HCT116 (cell line): ENCODE measurements at regions not wholly inside any gene's neighbourhood (a gene's known extent, or its start where the extent isn't known, plus 50 kb on each side); places are given as distances from the start of the nearest gene placed in this dataset.

ENCODE experiments used
- ATAC-seq: fragments of 200-7000 bp; cut with Tn5 transposase; 2 replicates; pipeline ENCODE4 v1.9.1; 2020; ENCODE audit warnings: mild to moderate bottlenecking, moderate library complexity
- BruUV-seq: library from RNA; stranded (reverse); fragments of 400-500 nt; replicated peaks from 2 replicates; lab custom pipeline; 2021; lab: Mats Ljungman, UMichigan
- CTCF ChIA-PET: fragments of 300-600 bp; sonication (Branson Sonifier 250); formaldehyde crosslinking; loops from one replicate; lab custom pipeline; 2021; ENCODE audit warnings: antibody characterized with exemption; lab: Charles Lee
- POLR2A ChIA-PET: fragments of 300-600, 350-600 bp; sonication (Branson Sonifier 250); formaldehyde crosslinking; loops from one replicate; lab custom pipeline; 2021; ENCODE audit warnings: antibody characterized with exemption; lab: Charles Lee
- RAD21 ChIA-PET, 2 experiments: fragments of 300-600 bp; sonication (Branson Sonifier 250); formaldehyde crosslinking; loops; one replicate each; lab custom pipeline; 2023; ENCODE audit warnings: low total read pairs in 2 of 2; ENCODE audit not compliant: uncharacterized antibody in 2 of 2, unreplicated experiment in 2 of 2, low non-redundant PET in 1 of 2; lab: Charles Lee
- DNase-seq: peaks from one replicate; pipeline ENCODE4 v3.0.0-alpha.2; 2010; ENCODE audit warnings: low read depth, low spot score
- H2AFZ ChIP-seq: fragments of 200-600 bp; shearing (Covaris generic), sonication (generic); 2 replicates; pipeline ENCODE4 v1.6.1; 2017; ENCODE audit warnings: low read depth, mixed run types, mixed read lengths, antibody characterized with exemption, low read length; ENCODE audit not compliant: poor library complexity, severe bottlenecking
- H3K27ac ChIP-seq: 2 replicates; pipeline ENCODE4 v1.5.1; 2012; ENCODE audit warnings: low read depth, low read length
- H3K27me3 ChIP-seq: fragments of 200-600 bp; sonication (generic); 2 replicates; pipeline ENCODE4 v1.6.1; 2016; ENCODE audit warnings: mixed run types, low read length, mixed read lengths; ENCODE audit not compliant: insufficient read depth
- H3K36me3 ChIP-seq, 2 experiments: fragments of 200-500 bp in 1 of 2; fragments of 200-600 bp in 1 of 2; sonication (Bioruptor generic) in 1 of 2; sonication (generic) in 1 of 2; 2 replicates each; pipeline versions ENCODE4 v1.5.1 to v1.6.1; 2014 to 2016; ENCODE audit warnings: low read length in 2 of 2, inconsistent platforms in 1 of 2, mixed read lengths in 1 of 2, mixed run types in 1 of 2; ENCODE audit not compliant: insufficient read depth in 2 of 2, control insufficient read depth in 1 of 2
- H3K4me1 ChIP-seq, 2 experiments: fragments of 200-600 bp in 1 of 2; sonication (generic) in 1 of 2; 2 replicates each; pipeline versions ENCODE4 v1.5.1 to v1.6.1; 2012 to 2017; ENCODE audit warnings: low read length in 2 of 2, inconsistent platforms in 1 of 2, mild to moderate bottlenecking in 1 of 2, mixed read lengths in 1 of 2, mixed run types in 1 of 2, moderate library complexity in 1 of 2; ENCODE audit not compliant: insufficient read depth in 2 of 2, control insufficient read depth in 1 of 2
- H3K4me2 ChIP-seq: fragments of 200-600 bp; sonication (generic); 2 replicates; pipeline ENCODE4 v1.6.1; 2017; ENCODE audit warnings: mixed run types, low read length, mixed read lengths
- H3K4me3 ChIP-seq, 2 experiments: fragments of 200-600 bp in 1 of 2; sonication (generic) in 1 of 2; replicated peaks in 1 of 2; 2 replicates each; pipeline ENCODE4 v1.5.1; 2011 to 2016; ENCODE audit warnings: low read length in 2 of 2, control low read depth in 1 of 2, low read depth in 1 of 2, mild to moderate bottlenecking in 1 of 2, mixed read lengths in 1 of 2, mixed run types in 1 of 2
- H3K79me2 ChIP-seq: fragments of 200-600 bp; sonication (generic); 2 replicates; pipeline ENCODE4 v1.6.1; 2017; ENCODE audit warnings: mild to moderate bottlenecking, mixed run types, low read length, moderate library complexity, mixed read lengths; ENCODE audit not compliant: insufficient read depth
- H3K9ac ChIP-seq: fragments of 200-600 bp; sonication (generic); 2 replicates; pipeline ENCODE4 v1.6.1; 2016; ENCODE audit warnings: low read length, mixed read lengths
- H3K9me2 ChIP-seq: fragments of 200-600 bp; sonication (generic), shearing (Covaris generic); 2 replicates; pipeline ENCODE4 v1.6.1; 2017; ENCODE audit warnings: mixed run types, mild to moderate bottlenecking, moderate library complexity; ENCODE audit not compliant: insufficient read depth
- H3K9me3 ChIP-seq, 2 experiments: fragments of 200-500 bp in 1 of 2; fragments of 200-600 bp in 1 of 2; sonication (Bioruptor generic) in 1 of 2; sonication (generic) in 1 of 2; 2 replicates each; pipeline ENCODE4 v1.6.1; 2014 to 2017; ENCODE audit warnings: low read length in 2 of 2, mixed read lengths in 2 of 2, inconsistent platforms in 1 of 2, low read depth in 1 of 2, mild to moderate bottlenecking in 1 of 2, mixed run types in 1 of 2, moderate library complexity in 1 of 2; ENCODE audit not compliant: control insufficient read depth in 1 of 2, insufficient read depth in 1 of 2
- H4K20me1 ChIP-seq: fragments of 200-600 bp; sonication (generic), shearing (Covaris generic); 2 replicates; pipeline ENCODE4 v1.6.1; 2017; ENCODE audit warnings: mixed run types, mild to moderate bottlenecking, moderate library complexity; ENCODE audit not compliant: insufficient read depth
- CBX3 ChIP-seq: IDR thresholded peaks from 2 replicates; pipeline ENCODE4 v1.6.1; 2012; ENCODE audit warnings: low read depth
- EGR1 ChIP-seq: IDR thresholded peaks from 2 replicates; pipeline ENCODE4 v1.6.1; 2012; ENCODE audit warnings: low read depth
- EZH2 ChIP-seq: fragments of 200-600 bp; sonication (generic); IDR thresholded peaks from 2 replicates; pipeline ENCODE4 v1.6.1; 2017; ENCODE audit warnings: antibody characterized with exemption, mixed run types
- EZH2phosphoT487 ChIP-seq: fragments of 200-600 bp; IDR thresholded peaks from 2 replicates; pipeline ENCODE4 v1.6.1; 2018; ENCODE audit warnings: antibody characterized with exemption, borderline replicate concordance
- POLR2A ChIP-seq: IDR thresholded peaks from 2 replicates; pipeline ENCODE4 v1.7.0; 2011; ENCODE audit warnings: borderline replicate concordance; ENCODE audit not compliant: insufficient read depth, insufficient read length; ENCODE audit errors: extremely low read depth
- POLR2AphosphoS5 ChIP-seq: IDR thresholded peaks from 2 replicates; pipeline ENCODE4 v1.6.1; 2011; ENCODE audit warnings: mild to moderate bottlenecking, low read depth, low read length, moderate library complexity
- REST ChIP-seq: IDR thresholded peaks from 2 replicates; pipeline ENCODE4 v1.6.1; 2012; ENCODE audit warnings: low read depth
- SIN3A ChIP-seq: IDR thresholded peaks from 2 replicates; pipeline ENCODE4 v1.6.1; 2012; ENCODE audit warnings: low read depth
- SRF ChIP-seq: IDR thresholded peaks from 2 replicates; pipeline ENCODE4 v1.6.1; 2012; ENCODE audit warnings: low read depth
- TCF7L2 ChIP-seq: IDR thresholded peaks from 2 replicates; pipeline ENCODE4 v1.7.0; 2011; ENCODE audit warnings: borderline replicate concordance, inconsistent platforms; ENCODE audit not compliant: insufficient read depth, insufficient read length; ENCODE audit errors: extremely low read depth
- YY1 ChIP-seq: IDR thresholded peaks from 2 replicates; pipeline ENCODE4 v1.6.1; 2011; ENCODE audit warnings: low read length, low read depth, moderate library complexity, mild to moderate bottlenecking; ENCODE audit not compliant: insufficient replicate concordance; ENCODE audit errors: extremely low read depth
- ZNF274 ChIP-seq: fragments of 200-500 bp; sonication (Bioruptor generic); IDR thresholded peaks from 2 replicates; pipeline ENCODE4 v1.6.1; 2014; ENCODE audit warnings: mild to moderate bottlenecking, low read depth, low read length, inconsistent platforms
- intact Hi-C: fragments of 100-400 bp; cut with micrococcal nuclease; formaldehyde crosslinking; loops from 2 replicates; pipeline ENCODE4 v1.10.0; 2022
- TF ChIP-seq, protein P1 (sequence below): IDR thresholded peaks from 2 replicates; pipeline ENCODE4 v1.6.1; 2011; ENCODE audit warnings: mild to moderate bottlenecking, low read length, moderate library complexity; ENCODE audit not compliant: insufficient replicate concordance; ENCODE audit errors: extremely low read depth

DNA sequence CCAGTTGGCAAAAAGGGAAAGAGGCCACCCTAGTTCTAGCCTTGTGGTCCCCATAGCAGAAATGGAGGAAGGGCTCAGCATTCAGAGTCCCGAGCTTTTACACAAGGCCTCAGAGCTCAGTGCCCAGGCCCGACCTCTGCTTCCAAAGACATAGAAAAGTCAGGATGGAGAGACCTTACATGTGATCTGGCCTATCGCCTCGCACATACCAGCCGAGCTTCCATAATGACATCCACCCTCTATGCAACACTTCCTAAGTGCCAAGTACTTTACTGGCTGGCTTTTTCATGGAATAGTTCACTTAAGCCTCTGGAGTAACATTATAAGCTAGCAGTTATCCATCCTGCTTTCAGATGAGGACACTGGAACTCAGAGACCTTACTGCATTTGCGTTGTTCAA lies 275.9 kb downstream of the FAM43A start:
- Histone ChIP-seq H3K4me3 (no peak overlapping the region), H3K27ac (no peak overlapping the region), H3K27me3 (no peaks in the 10 kb centered on the region), H3K79me2 (no peaks in the 10 kb centered on the region), H4K20me1 (no peaks in the 10 kb centered on the region), H3K9me3 (no peaks in the 10 kb centered on the region), H3K4me2 (no peak overlapping the region), H3K9me2 (no peaks in the 10 kb centered on the region), H2AFZ (no peak overlapping the region), H3K4me1 (no peaks in the 10 kb centered on the region), H3K9ac (no peak overlapping the region), H3K36me3 (no peaks in the 10 kb centered on the region)
- no peak for ATAC-seq
- RAD21 ChIA-PET, result no interaction called here
- intact Hi-C loops, result no loop called here
- POLR2A ChIA-PET, result no interaction called here
- TF ChIP-seq POLR2AphosphoS5 (no peak), CBX3 (no peak), REST (no peak), SIN3A (no peak), EZH2 (no peak), TCF7L2 (no peak), SRF (no peak), POLR2A (no peak), ZNF274 (no peak), EZH2phosphoT487 (no peak), EGR1 (no peak), YY1 (no peak)
- TF ChIP-seq, protein P1, sequence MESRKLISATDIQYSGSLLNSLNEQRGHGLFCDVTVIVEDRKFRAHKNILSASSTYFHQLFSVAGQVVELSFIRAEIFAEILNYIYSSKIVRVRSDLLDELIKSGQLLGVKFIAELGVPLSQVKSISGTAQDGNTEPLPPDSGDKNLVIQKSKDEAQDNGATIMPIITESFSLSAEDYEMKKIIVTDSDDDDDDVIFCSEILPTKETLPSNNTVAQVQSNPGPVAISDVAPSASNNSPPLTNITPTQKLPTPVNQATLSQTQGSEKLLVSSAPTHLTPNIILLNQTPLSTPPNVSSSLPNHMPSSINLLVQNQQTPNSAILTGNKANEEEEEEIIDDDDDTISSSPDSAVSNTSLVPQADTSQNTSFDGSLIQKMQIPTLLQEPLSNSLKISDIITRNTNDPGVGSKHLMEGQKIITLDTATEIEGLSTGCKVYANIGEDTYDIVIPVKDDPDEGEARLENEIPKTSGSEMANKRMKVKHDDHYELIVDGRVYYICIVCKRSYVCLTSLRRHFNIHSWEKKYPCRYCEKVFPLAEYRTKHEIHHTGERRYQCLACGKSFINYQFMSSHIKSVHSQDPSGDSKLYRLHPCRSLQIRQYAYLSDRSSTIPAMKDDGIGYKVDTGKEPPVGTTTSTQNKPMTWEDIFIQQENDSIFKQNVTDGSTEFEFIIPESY, result no peak
- CTCF ChIA-PET, result no interaction called here
- no TSS peak for BruUV-seq
- DNase-seq, result no peak
